SK-N-MC (cell line): ENCODE measurements at regions not wholly inside any gene's neighbourhood (a gene's known extent, or its start where the extent isn't known, plus 50 kb on each side); places are given as distances from the start of the nearest gene placed in this dataset.

Experiments used
- EZH2 ChIP-seq: fragments of 200-600 bp; sonication (generic); IDR thresholded peaks from one replicate; pipeline ENCODE4 v1.6.1; 2017; ENCODE audit warnings: antibody characterized with exemption
- POLR2AphosphoS5 ChIP-seq: IDR thresholded peaks from 2 replicates; pipeline ENCODE4 v1.6.1; 2012; ENCODE audit warnings: mild to moderate bottlenecking, low read depth, low read length, borderline replicate concordance

DNA sequence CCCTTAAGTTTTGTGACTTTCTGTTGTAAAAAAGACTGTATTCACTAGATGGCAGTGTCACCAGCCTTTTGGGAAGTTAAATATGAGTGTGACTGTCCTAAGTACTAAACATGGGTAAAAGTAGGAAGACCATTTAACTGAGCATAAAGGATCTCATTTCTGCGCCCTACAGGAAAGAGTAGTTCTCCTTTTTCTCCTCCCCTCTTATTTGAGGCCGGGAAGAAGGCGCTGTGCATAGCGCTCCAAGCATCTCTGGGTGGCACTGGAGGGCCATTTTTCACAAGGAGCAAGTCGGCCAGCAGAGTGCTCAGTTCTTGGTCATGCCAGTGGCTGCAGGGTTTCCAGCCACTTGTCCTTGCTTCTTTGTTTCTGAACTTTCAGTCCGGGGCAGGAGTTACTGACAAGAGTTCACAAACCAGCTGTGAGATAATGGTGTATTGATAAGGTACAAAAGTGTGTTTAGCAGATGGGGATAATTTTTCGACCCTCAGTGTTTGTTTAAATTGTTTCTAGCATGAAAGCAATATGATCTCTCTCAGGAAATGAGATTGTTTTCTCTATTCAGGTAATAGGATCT, 227.6 kb upstream of the DMRT1 start:
- TF ChIP-seq EZH2 (no peak), POLR2AphosphoS5 (no peak)
